ENCODE measurements at regions not wholly inside any gene's neighbourhood (a gene's known extent, or its start where the extent isn't known, plus 50 kb on each side); places are given as distances from the start of the nearest gene placed in this dataset.

- TF ChIP-seq REPIN1 (tag by site-specific recombination; IDR thresholded peaks at IDR 0.05; ENCODE audit: low read depth) (no peak), ZNF302 (tag by site-specific recombination; IDR thresholded peaks at IDR 0.05; ENCODE audit: low read depth) (no peak), ZNF10 (tag by site-specific recombination; IDR thresholded peaks at IDR 0.05) (no peak), PRDM1 (tag by site-specific recombination; IDR thresholded peaks at IDR 0.05) (no peak), ZBTB10 (tag by site-specific recombination; IDR thresholded peaks at IDR 0.05) (no peak), ZNF175 (tag by site-specific recombination; IDR thresholded peaks at IDR 0.05) (no peak), KLF1 (tag by site-specific recombination; IDR thresholded peaks at IDR 0.05) (no peak), ZNF791 (tag by site-specific recombination; IDR thresholded peaks at IDR 0.05) (no peak), ZNF768 (tag by site-specific recombination; IDR thresholded peaks at IDR 0.05) (no peak), AEBP2 (tag by site-specific recombination; IDR thresholded peaks at IDR 0.05; ENCODE audit: borderline replicate concordance) (no peak), ZNF138 (tag by site-specific recombination; IDR thresholded peaks at IDR 0.05; ENCODE audit: borderline replicate concordance) (no peak)
- TF ChIP-seq, protein P1, sequence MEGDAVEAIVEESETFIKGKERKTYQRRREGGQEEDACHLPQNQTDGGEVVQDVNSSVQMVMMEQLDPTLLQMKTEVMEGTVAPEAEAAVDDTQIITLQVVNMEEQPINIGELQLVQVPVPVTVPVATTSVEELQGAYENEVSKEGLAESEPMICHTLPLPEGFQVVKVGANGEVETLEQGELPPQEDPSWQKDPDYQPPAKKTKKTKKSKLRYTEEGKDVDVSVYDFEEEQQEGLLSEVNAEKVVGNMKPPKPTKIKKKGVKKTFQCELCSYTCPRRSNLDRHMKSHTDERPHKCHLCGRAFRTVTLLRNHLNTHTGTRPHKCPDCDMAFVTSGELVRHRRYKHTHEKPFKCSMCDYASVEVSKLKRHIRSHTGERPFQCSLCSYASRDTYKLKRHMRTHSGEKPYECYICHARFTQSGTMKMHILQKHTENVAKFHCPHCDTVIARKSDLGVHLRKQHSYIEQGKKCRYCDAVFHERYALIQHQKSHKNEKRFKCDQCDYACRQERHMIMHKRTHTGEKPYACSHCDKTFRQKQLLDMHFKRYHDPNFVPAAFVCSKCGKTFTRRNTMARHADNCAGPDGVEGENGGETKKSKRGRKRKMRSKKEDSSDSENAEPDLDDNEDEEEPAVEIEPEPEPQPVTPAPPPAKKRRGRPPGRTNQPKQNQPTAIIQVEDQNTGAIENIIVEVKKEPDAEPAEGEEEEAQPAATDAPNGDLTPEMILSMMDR (tag by site-specific recombination; IDR thresholded peaks at IDR 0.05), result no peak
- TF ChIP-seq, protein P2, sequence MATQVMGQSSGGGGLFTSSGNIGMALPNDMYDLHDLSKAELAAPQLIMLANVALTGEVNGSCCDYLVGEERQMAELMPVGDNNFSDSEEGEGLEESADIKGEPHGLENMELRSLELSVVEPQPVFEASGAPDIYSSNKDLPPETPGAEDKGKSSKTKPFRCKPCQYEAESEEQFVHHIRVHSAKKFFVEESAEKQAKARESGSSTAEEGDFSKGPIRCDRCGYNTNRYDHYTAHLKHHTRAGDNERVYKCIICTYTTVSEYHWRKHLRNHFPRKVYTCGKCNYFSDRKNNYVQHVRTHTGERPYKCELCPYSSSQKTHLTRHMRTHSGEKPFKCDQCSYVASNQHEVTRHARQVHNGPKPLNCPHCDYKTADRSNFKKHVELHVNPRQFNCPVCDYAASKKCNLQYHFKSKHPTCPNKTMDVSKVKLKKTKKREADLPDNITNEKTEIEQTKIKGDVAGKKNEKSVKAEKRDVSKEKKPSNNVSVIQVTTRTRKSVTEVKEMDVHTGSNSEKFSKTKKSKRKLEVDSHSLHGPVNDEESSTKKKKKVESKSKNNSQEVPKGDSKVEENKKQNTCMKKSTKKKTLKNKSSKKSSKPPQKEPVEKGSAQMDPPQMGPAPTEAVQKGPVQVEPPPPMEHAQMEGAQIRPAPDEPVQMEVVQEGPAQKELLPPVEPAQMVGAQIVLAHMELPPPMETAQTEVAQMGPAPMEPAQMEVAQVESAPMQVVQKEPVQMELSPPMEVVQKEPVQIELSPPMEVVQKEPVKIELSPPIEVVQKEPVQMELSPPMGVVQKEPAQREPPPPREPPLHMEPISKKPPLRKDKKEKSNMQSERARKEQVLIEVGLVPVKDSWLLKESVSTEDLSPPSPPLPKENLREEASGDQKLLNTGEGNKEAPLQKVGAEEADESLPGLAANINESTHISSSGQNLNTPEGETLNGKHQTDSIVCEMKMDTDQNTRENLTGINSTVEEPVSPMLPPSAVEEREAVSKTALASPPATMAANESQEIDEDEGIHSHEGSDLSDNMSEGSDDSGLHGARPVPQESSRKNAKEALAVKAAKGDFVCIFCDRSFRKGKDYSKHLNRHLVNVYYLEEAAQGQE (tag by site-specific recombination; IDR thresholded peaks at IDR 0.05), result no peak
Measured at GRCh38 chr1:238611406-238611805, 720.7 kb upstream of the ZP4 start.
